Neural progenitor cell (in vitro differentiated cells): ENCODE measurements at regions not wholly inside any gene's neighbourhood (a gene's known extent, or its start where the extent isn't known, plus 50 kb on each side); places are given as distances from the start of the nearest gene placed in this dataset.

Experiments used
- DNase-seq: peaks from one replicate; pipeline ENCODE4 v3.0.0-alpha.2; 2016; ENCODE audit warnings: low spot score
- H2AFZ ChIP-seq: fragments of 200-600 bp; sonication (generic); replicated peaks from 2 replicates; pipeline ENCODE4 v1.6.1; 2016; ENCODE audit warnings: antibody characterized with exemption
- H3F3A ChIP-seq: fragments of 200-600 bp; sonication (generic); 2 replicates; pipeline ENCODE4 v1.6.1; 2016; ENCODE audit warnings: antibody characterized with exemption, low read depth
- H3K27ac ChIP-seq: fragments of 200-600 bp; sonication (generic); 2 replicates; pipeline ENCODE4 v1.5.1; 2016; ENCODE audit warnings: mild to moderate bottlenecking
- H3K27me3 ChIP-seq: fragments of 200-600 bp; sonication (generic); 2 replicates; pipeline ENCODE4 v1.6.1; 2016; ENCODE audit warnings: mild to moderate bottlenecking, moderate library complexity
- H3K36me3 ChIP-seq: fragments of 200-600 bp; sonication (generic); 2 replicates; pipeline ENCODE4 v1.5.1; 2016
- H3K4me1 ChIP-seq: fragments of 200-600 bp; sonication (generic); 2 replicates; pipeline ENCODE4 v1.6.1; 2016; ENCODE audit warnings: mixed run types
- H3K4me2 ChIP-seq: fragments of 200-600 bp; sonication (generic); 2 replicates; pipeline ENCODE4 v1.6.1; 2016
- H3K4me3 ChIP-seq: fragments of 200-600 bp; sonication (generic); 2 replicates; pipeline ENCODE4 v1.5.1; 2016
- H3K79me2 ChIP-seq: fragments of 200-600 bp; sonication (generic); 2 replicates; pipeline ENCODE4 v1.6.1; 2016; ENCODE audit warnings: low read depth
- H3K9ac ChIP-seq: fragments of 200-600 bp; sonication (generic); 2 replicates; pipeline ENCODE4 v1.6.1; 2016
- H3K9me3 ChIP-seq: fragments of 200-600 bp; sonication (generic); 2 replicates; pipeline ENCODE4 v1.5.1; 2016; ENCODE audit warnings: low read depth
- H4K20me1 ChIP-seq: fragments of 200-600 bp; sonication (generic); 2 replicates; pipeline ENCODE4 v1.6.1; 2016; ENCODE audit warnings: low read depth
- H3K27ac Mint-ChIP-seq: 3 replicates; pipeline ENCODE4 v1.8.0; 2021; ENCODE audit warnings: mixed read lengths
- H3K27me3 Mint-ChIP-seq: 2 replicates; pipeline ENCODE4 v1.8.0; 2022; ENCODE audit warnings: low read depth, mild to moderate bottlenecking, inconsistent platforms, moderate library complexity, mixed read lengths; ENCODE audit not compliant: insufficient read depth
- H3K36me3 Mint-ChIP-seq: 3 replicates; pipeline ENCODE4 v1.8.0; 2021; ENCODE audit warnings: mixed read lengths
- H3K4me1 Mint-ChIP-seq: 3 replicates; pipeline ENCODE4 v1.8.0; 2021; ENCODE audit warnings: mixed read lengths
- H3K4me3 Mint-ChIP-seq: 3 replicates; pipeline ENCODE4 v1.8.0; 2021; ENCODE audit warnings: mild to moderate bottlenecking, moderate library complexity, mixed read lengths
- H3K9me3 Mint-ChIP-seq: 3 replicates; pipeline ENCODE4 v1.8.0; 2020; ENCODE audit warnings: mixed read lengths
- EZH2 ChIP-seq: fragments of 200-600 bp; sonication (generic); IDR thresholded peaks from 2 replicates; pipeline ENCODE4 v1.6.1; 2017; ENCODE audit warnings: antibody characterized with exemption, mild to moderate bottlenecking, moderate library complexity
- EZH2phosphoT487 ChIP-seq: fragments of 200-600 bp; sonication (generic); IDR thresholded peaks from 2 replicates; pipeline ENCODE4 v1.6.1; 2017; ENCODE audit warnings: antibody characterized with exemption
- TF ChIP-seq, protein P1 (sequence below): fragments of 200-600 bp; sonication (generic); IDR thresholded peaks from 2 replicates; pipeline ENCODE4 v1.5.1; 2017; ENCODE audit warnings: antibody characterized with exemption, mild to moderate bottlenecking

DNA sequence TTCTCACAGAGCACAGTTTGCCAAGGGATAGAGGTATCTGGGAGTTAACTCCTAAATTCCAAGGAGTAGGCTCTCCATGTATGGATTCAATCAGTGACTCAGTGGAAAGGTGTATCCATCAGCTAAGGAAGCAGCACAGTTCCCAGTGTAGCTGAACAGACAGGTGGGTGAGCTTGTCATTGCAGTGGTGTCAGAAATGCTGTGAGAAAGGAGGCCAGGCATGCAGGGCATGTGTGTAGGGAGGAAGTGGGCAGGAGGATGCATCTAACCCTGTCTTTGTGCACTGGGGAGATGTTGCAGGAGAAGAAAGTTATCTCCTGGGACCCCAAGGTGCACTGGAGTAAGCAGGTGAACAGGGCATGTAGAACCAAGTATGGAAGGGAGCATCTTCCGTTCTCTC lies 539.0 kb downstream of the VRK1 start:
- H3K79me2 ChIP-seq, result no peaks in the 10 kb centered on the region
- no peak overlapping the region for H3K4me2 ChIP-seq
- H3K4me3 ChIP-seq, result no peak overlapping the region
- no peaks in the 10 kb centered on the region for H3K4me1 ChIP-seq
- H3K27ac ChIP-seq, result no peak overlapping the region
- Mint-ChIP-seq H3K4me1 (no peaks in the 10 kb centered on the region), H3K27me3 (peaks cover 2% of the 10 kb centered on the region), H3K4me3 (no peak overlapping the region), H3K36me3 (peaks cover 2% of the 10 kb centered on the region), H3K9me3 (peaks cover 10% of the 10 kb centered on the region), H3K27ac (no peak overlapping the region)
- no peaks in the 10 kb centered on the region for H3K27me3 ChIP-seq
- H3K9ac ChIP-seq, result no peak overlapping the region
- H3F3A ChIP-seq, result no peaks in the 10 kb centered on the region
- H3K36me3 ChIP-seq, result no peaks in the 10 kb centered on the region
- H2AFZ ChIP-seq, result no peak overlapping the region
- H3K9me3 ChIP-seq, result peaks cover 5% of the 10 kb centered on the region
- DNase-seq, result no peak
- no peaks in the 10 kb centered on the region for H4K20me1 ChIP-seq
- TF ChIP-seq, protein P1, sequence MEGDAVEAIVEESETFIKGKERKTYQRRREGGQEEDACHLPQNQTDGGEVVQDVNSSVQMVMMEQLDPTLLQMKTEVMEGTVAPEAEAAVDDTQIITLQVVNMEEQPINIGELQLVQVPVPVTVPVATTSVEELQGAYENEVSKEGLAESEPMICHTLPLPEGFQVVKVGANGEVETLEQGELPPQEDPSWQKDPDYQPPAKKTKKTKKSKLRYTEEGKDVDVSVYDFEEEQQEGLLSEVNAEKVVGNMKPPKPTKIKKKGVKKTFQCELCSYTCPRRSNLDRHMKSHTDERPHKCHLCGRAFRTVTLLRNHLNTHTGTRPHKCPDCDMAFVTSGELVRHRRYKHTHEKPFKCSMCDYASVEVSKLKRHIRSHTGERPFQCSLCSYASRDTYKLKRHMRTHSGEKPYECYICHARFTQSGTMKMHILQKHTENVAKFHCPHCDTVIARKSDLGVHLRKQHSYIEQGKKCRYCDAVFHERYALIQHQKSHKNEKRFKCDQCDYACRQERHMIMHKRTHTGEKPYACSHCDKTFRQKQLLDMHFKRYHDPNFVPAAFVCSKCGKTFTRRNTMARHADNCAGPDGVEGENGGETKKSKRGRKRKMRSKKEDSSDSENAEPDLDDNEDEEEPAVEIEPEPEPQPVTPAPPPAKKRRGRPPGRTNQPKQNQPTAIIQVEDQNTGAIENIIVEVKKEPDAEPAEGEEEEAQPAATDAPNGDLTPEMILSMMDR, result no peak
- no peak for TF ChIP-seq EZH2phosphoT487
- no peak for TF ChIP-seq EZH2

GRCh38 chr14:97336816-97337215 lies 539.6 kb downstream of the VRK1 start:
- no peak overlapping the region for H3K27ac Mint-ChIP-seq
- H3K36me3 Mint-ChIP-seq, result peaks cover 2% of the 10 kb centered on the region

GRCh38 chr14:97337267-97337666 lies 540.1 kb downstream of the VRK1 start:
- no peaks in the 10 kb centered on the region for H3K36me3 ChIP-seq
- no peak overlapping the region for H3K27ac ChIP-seq
- H3K4me3 ChIP-seq, result no peak overlapping the region
- no peaks in the 10 kb centered on the region for H4K20me1 ChIP-seq
- H3K9me3 ChIP-seq, result peaks cover 5% of the 10 kb centered on the region
- H3K4me1 ChIP-seq, result no peaks in the 10 kb centered on the region
- Mint-ChIP-seq H3K27me3 (peaks cover 2% of the 10 kb centered on the region), H3K9me3 (peaks cover 13% of the 10 kb centered on the region), H3K4me1 (no peaks in the 10 kb centered on the region), H3K27ac (no peak overlapping the region), H3K36me3 (peaks cover 2% of the 10 kb centered on the region), H3K4me3 (no peak overlapping the region)
- no peak overlapping the region for H2AFZ ChIP-seq
- H3F3A ChIP-seq, result no peaks in the 10 kb centered on the region
- DNase-seq, result no peak
- H3K9ac ChIP-seq, result no peak overlapping the region
- H3K79me2 ChIP-seq, result no peaks in the 10 kb centered on the region
- TF ChIP-seq EZH2, result no peak
- TF ChIP-seq, protein P1, result no peak
- no peak for TF ChIP-seq EZH2phosphoT487
- H3K4me2 ChIP-seq, result no peak overlapping the region
- H3K27me3 ChIP-seq, result no peaks in the 10 kb centered on the region

More at GRCh38 chr14:97336816-97337215, 539.6 kb downstream of the VRK1 start:
- Mint-ChIP-seq H3K27me3 (peaks cover 2% of the 10 kb centered on the region), H3K9me3 (peaks cover 12% of the 10 kb centered on the region), H3K4me1 (no peaks in the 10 kb centered on the region), H3K4me3 (no peak overlapping the region)
- Histone ChIP-seq H3K36me3 (no peaks in the 10 kb centered on the region), H3K9me3 (peaks cover 5% of the 10 kb centered on the region), H3K9ac (no peak overlapping the region), H3K79me2 (no peaks in the 10 kb centered on the region), H3K4me3 (no peak overlapping the region), H3F3A (no peaks in the 10 kb centered on the region), H3K27me3 (no peaks in the 10 kb centered on the region), H2AFZ (no peak overlapping the region), H3K4me1 (no peaks in the 10 kb centered on the region), H4K20me1 (no peaks in the 10 kb centered on the region), H3K4me2 (no peak overlapping the region), H3K27ac (no peak overlapping the region)
- no peak for TF ChIP-seq EZH2phosphoT487
- TF ChIP-seq, protein P1, result no peak
- TF ChIP-seq EZH2, result no peak
- no peak for DNase-seq
